Stimulated activated CD4-positive, alpha-beta T cell treated with anti-CD3 and anti-CD28 coated beads, Interleukin-4, amount 100 ng/mL, for 24 hours (primary cell): ENCODE measurements at regions not wholly inside any gene's neighbourhood (a gene's known extent, or its start where the extent isn't known, plus 50 kb on each side); places are given as distances from the start of the nearest gene placed in this dataset.

Experiments
- DNase-seq: peaks from one replicate; pipeline ENCODE4 v3.0.0-alpha.2; 2020

DNA sequence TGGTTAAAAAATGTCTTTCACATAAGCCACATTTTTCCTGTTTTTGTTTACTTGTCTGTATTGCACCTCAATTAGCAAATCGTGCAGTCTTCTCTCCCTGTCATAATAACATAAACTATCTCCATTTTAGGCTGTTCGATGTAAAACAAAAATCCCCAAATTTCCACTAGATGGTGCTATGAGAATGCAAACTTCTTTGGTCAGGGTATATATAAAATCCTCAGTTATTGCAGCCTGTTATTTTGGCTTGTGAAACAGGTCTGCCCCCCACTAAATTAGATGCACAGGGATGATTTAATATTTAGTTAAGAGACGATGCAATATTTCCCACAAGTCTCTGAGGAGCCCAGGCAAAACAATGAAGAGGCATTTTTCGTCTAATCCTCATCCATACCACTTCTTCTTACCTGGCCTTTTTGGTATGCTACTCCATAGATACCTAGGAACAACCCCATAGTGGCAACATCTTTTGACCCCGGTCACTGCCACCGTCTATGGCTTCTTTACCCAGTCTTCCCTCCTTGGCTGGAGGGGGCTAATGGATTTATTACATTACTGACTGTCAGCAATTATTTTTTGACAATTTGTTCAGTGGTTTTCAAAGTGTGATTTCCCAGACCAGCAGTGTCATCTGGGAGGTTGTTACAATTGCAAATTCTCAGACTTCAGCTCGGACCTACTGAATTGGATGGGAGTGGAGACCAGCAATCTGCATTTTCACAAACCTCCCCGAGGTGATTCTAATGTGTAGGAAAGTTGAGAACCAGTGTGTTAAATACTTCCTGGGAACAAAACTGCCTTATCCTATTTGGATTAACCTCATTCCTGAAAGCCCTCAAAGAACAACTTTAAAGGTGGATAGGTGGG is 117.4 kb upstream of the CWC22 start:
- DNase-seq = no peak

DNA sequence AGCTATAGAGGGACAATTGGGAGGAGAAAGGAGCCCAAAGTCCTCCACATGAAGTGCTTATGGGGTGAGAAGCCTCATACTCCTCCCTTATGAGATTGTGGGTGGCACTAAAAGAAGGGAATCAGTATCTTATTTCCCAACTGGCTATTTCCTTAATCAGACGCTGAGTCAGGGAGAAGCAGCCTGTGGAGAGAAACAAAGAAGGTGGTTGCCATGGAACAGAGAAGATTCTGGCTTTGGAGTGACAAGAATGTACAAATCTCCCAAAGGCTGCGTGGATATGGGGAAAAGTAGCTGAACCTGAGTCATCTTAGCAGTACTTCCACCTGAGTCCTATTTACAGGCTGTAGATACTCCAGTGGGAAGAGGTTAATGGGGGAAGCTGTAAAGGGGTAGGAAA is 115.8 kb upstream of the CWC22 start:
- no peak for DNase-seq

GRCh38 chr2:180115675-180116074 is 108.6 kb upstream of the CWC22 start:
- DNase-seq = no peak

DNA sequence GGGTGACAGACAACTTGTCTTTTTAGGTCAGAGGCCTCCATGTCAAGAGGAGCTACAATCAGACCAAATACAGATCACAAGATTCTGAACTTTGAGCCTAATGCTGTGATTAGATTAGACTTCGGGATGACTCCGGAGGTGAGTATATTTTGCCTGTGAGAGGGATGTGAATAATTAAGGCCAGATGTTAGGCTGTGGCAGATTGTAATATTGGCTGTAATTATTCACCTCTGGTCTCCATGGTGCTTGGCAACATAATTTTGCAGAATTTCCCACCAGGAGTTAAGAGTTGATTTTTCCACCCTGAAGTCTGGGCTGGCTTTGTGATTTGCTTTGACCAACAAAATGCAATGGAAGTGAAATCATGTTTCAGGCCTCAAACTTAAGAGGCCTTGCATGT is 108.2 kb upstream of the CWC22 start:
- no peak for DNase-seq

DNA sequence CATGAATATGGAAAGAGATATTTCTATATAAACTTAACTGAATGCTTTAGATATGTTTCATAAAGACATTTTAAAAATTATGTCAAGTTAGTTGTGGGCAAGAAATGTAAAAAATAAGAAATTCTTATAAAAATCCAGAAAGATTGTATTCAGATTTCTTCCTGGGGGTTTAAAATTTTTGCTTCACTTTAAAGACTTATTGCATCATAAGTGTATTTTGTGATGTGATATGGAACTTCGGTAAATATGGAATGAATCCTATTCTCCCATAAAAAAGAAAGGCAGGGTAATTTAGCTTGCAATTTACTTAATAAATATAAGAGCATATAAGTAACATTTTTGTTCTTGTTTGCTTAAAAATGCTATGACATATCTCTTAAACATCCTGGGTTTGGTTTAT is 104.8 kb upstream of the CWC22 start:
- no peak for DNase-seq

DNA sequence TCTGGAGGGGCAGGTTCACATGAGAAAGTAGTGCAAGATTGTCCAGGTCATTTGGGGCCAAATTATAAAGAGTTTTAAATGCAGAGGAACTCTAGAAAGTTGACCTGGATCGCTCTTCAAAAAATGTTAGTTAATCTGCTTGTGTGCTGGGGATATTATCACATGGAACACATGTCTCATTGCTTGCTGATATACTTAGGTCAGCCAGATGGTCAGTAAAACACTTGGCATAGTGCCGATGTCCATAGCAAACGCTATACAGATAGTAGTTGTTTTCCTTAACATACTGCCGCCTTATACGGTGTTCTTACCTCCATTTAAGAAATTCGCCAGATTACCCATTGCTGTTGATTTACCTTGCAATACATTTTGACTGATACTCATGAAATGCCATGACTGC is 103.4 kb upstream of the CWC22 start:
- no peak for DNase-seq

GRCh38 chr2:180101846-180102245 is 94.7 kb upstream of the CWC22 start:
- no peak for DNase-seq

GRCh38 chr2:180099308-180099707 is 92.2 kb upstream of the CWC22 start:
- no peak for DNase-seq

DNA sequence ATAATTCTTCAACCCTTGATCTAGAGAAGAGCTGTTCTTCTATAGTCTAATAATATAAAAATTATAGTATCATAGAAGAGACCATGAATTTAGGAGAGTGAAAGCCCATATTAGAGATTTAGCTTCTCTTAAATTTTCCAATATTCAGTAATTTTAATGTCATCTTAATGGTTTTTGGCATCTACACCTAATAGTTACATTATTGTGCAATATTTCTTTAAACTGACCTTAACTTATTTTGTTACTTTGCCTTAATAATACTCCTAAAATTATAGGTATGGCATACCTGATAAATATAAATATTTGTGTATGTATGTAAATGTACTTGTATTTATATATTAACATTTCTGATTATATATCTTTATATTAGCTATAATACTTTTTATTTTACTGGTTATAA is 78.0 kb upstream of the CWC22 start:
- DNase-seq = no peak

DNA sequence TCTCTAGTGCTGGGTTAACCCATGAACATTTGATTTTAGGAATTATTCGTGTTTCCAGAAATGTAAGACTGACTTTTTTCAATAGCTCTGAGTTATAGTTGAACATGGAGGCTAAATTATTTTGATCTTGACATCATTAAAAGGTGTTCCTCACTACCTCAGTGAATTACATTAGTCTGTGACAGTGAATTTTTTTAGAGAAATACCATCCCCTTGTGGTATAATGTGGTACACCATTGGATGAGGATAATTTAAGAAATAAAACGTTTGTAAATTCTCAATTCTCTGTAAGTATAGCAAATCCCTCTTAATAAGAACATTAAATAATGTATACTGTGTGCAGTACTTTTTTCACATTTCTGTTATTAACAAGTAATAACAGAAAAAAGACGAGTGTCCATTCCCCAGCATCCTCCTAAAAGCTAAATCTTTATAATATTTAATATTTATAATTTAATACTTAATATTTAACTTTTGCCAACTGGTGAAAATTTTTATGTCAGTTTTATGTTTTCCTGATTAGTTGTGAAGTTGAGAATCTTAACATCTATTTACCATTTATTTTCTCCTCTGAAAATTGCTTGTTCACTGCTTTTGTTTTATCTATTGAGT is 70.3 kb upstream of the CWC22 start:
- no peak for DNase-seq

DNA sequence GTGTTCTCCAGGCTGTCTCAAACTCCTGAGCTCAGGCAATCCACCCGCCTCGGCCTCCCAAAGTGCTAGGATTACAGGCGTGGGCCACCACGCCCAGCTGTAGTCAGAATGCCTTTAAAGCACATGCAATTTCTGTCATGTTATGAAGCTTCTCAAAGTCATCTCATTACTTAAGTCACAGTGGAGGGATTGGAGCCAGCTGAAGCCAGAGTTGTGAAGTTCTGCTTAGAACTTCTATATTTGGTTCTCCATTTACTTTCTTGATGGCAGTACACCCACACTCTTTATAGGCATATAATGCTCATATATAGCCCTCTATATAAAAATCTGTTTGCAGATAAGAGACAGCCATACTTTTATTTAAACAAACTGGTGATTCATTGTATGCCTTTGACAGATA is 68.8 kb upstream of the CWC22 start:
- no peak for DNase-seq

DNA sequence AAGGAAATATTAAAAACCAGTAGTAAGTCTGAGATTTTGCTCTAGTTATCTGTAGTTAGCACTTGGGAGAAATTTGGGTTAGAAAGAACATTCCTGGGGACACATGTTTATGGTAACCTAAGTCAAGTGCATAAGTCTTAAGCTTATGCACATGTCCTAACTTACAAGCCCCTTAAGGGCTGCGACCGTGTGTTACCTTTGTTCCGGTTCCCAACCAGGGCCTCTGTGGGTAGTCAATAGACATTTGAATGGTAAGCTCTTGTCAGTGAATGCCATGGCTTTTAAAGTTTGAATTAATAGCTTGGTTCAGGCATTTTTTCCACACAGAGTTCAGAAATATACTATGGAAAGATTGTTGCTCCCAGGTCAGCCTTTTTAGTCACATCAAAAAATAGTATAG is 64.7 kb upstream of the CWC22 start:
- no peak for DNase-seq

- no peak for DNase-seq
Measured at GRCh38 chr2:180063494-180064092, 56.5 kb upstream of the CWC22 start.

DNA sequence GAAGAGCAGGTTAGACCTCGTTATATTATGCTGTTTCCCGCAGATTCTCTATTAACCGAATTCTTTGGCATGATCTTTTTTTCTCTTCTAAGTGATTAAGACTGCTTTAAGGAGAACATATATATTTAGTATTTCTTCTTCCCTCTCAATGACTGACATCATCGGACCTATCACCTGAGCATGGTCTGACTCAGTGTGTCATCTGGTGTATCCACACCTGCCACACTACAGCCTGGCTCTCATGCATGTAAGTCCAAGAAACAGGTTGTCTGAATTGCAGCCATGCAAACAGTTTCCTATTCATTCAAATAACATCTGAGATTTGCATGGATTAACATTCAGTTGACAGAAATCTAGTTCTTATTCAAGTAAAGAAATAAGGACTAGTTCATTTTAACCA is 55.1 kb upstream of the CWC22 start:
- no peak for DNase-seq

GRCh38 chr2:180061546-180061945 is 54.4 kb upstream of the CWC22 start:
- no peak for DNase-seq

DNA sequence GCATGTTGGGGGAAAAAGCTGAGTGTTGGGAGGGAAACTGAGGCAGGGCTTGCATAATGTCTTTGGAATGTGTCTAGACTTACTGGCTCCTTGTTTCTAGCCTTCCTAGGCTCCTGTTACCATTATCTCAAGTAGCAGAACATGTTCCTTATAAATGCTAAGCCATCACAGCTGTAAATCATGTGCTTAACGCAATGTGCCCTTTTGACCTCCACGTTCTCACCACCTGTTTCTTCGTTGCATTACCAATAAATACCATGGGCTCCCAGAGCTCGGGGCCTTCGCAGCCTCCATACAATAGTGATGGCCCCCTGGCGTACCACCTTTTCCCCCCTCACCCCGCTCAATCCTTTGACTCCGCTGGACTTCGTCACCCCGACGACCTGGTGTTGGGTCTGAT is 54.0 kb upstream of the CWC22 start:
- no peak for DNase-seq

DNA sequence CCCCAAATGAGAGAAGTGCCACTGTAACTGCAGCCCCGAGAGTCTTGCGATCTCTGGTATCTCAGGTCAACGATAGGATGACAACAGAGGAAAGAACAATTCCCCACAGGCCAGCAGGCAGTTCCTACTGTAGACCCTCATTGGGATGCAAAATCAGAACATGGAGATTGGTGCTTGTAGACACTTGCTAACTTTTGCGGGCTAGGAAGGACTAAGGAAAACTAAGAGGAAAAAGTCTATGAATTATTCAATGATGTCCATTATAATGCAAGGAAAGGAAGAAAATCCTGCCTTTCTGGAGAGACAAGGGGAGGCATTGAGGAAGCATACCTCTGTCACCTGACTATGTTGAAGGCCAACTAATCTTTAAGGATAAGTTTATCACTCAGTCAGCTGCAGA is 51.9 kb upstream of the CWC22 start:
- no peak for DNase-seq

DNA sequence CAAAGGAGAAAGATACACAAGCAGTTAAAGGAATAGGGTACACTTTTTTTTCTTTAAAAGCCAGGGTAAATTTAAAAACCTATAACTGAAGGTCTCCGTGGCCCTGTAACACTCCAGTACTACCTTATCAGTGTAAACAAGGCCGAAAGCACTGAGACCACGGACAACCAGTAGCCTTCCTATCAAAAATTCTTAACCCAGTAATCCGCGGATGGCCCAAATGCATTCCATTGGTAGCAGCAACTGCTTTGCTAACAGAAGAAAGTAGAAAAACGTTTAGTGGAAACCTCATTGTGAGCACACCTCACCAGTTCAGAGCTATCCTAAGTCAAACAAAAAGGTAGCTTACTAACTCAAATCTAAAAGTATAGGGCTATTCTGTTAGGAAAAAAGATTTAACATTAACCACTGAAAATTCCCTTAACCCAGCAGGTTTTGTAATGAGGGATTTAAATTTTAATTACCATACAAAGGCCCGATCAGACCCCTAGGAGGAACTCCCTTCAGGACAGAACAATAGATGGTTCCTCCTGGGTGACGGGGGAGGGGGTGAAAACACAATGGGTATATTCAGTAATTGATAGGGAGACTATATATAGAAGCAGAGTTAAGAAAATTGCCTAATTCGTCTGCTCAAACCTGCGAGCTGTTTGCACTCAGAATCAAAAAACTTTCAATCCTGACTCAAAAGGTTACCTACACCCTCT is 50.8 kb upstream of the CWC22 start:
- DNase-seq = no peak
